Epithelial cell of prostate (primary cell): ENCODE measurements at regions not wholly inside any gene's neighbourhood (a gene's known extent, or its start where the extent isn't known, plus 50 kb on each side); places are given as distances from the start of the nearest gene placed in this dataset.
A peak's percentile ranks its signal among the peaks of the same experiment; 100 is the strongest.

Experiments used
- DNase-seq: peaks from one replicate; pipeline ENCODE4 v3.0.0-alpha.2; 2011; ENCODE audit warnings: low read depth, low spot score
- H3K27ac ChIP-seq: fragments of 450-650 bp; 2 replicates; pipeline ENCODE4 v1.5.1; 2017; ENCODE audit warnings: mild to moderate bottlenecking

- no peak for DNase-seq
- no peak overlapping the region for H3K27ac ChIP-seq
Observed at GRCh38 chr14:38910092-38910491, 192.9 kb downstream of the SEC23A start.

- DNase-seq, result no peak
- H3K27ac ChIP-seq, result no peak overlapping the region
Observed at GRCh38 chr14:38904959-38905358, 198.1 kb downstream of the SEC23A start.

- no peak for DNase-seq
- no peak overlapping the region for H3K27ac ChIP-seq
Observed at GRCh38 chr14:38901791-38902190, 201.2 kb downstream of the SEC23A start.

GRCh38 chr14:38900887-38901286 is 202.1 kb downstream of the SEC23A start:
- H3K27ac ChIP-seq, result no peak overlapping the region

GRCh38 chr14:38887696-38888095 is 215.3 kb downstream of the SEC23A start:
- DNase-seq, result no peak

More at GRCh38 chr14:38900887-38901286, 202.1 kb downstream of the SEC23A start:
- DNase-seq, result no peak

GRCh38 chr14:38884109-38884508 is 218.9 kb downstream of the SEC23A start:
- H3K27ac ChIP-seq, result no peak overlapping the region
- no peak for DNase-seq

More at GRCh38 chr14:38887696-38888095, 215.3 kb downstream of the SEC23A start:
- no peak overlapping the region for H3K27ac ChIP-seq

GRCh38 chr14:38883127-38883526 is 219.9 kb downstream of the SEC23A start:
- DNase-seq, result no peak
- H3K27ac ChIP-seq, result no peak overlapping the region

GRCh38 chr14:38882533-38882932 is 220.5 kb downstream of the SEC23A start:
- no peak for DNase-seq
- no peak overlapping the region for H3K27ac ChIP-seq

GRCh38 chr14:38880643-38881524 is 222.2 kb downstream of the SEC23A start:
- no peak for DNase-seq

GRCh38 chr14:38877744-38878388 is 225.2 kb downstream of the SEC23A start:
- no peak overlapping the region for H3K27ac ChIP-seq
- DNase-seq, result no peak

More at GRCh38 chr14:38880643-38881524, 222.2 kb downstream of the SEC23A start:
- no peak overlapping the region for H3K27ac ChIP-seq

- no peak overlapping the region for H3K27ac ChIP-seq
- no peak for DNase-seq
Observed at GRCh38 chr14:38874721-38875120, 228.3 kb downstream of the SEC23A start.

- no peak overlapping the region for H3K27ac ChIP-seq
- DNase-seq, result no peak
Observed at GRCh38 chr14:38873941-38874612, 229.0 kb downstream of the SEC23A start.

- no peak overlapping the region for H3K27ac ChIP-seq
- DNase-seq, result no peak
Observed at GRCh38 chr14:38870296-38870836, 232.7 kb downstream of the SEC23A start.

- no peak overlapping the region for H3K27ac ChIP-seq
- no peak for DNase-seq
Observed at GRCh38 chr14:38868399-38869290, 234.4 kb downstream of the SEC23A start.

GRCh38 chr14:38867561-38868150 is 235.4 kb downstream of the SEC23A start:
- no peak overlapping the region for H3K27ac ChIP-seq
- peak; percentile 22 for DNase-seq

GRCh38 chr14:38866461-38866860 is 236.6 kb downstream of the SEC23A start:
- no peak overlapping the region for H3K27ac ChIP-seq
- no peak for DNase-seq

- DNase-seq, result no peak
- no peak overlapping the region for H3K27ac ChIP-seq
Observed at GRCh38 chr14:38862366-38862765, 240.7 kb downstream of the SEC23A start.

- no peak overlapping the region for H3K27ac ChIP-seq
Observed at GRCh38 chr14:38860530-38860929, 242.5 kb downstream of the SEC23A start.

GRCh38 chr14:38856798-38857197 is 246.2 kb downstream of the SEC23A start:
- no peak overlapping the region for H3K27ac ChIP-seq
- DNase-seq, result no peak

More at GRCh38 chr14:38860530-38860929, 242.5 kb downstream of the SEC23A start:
- no peak for DNase-seq
